ENCODE measurements at regions not wholly inside any gene's neighbourhood (a gene's known extent, or its start where the extent isn't known, plus 50 kb on each side); places are given as distances from the start of the nearest gene placed in this dataset.

DNA sequence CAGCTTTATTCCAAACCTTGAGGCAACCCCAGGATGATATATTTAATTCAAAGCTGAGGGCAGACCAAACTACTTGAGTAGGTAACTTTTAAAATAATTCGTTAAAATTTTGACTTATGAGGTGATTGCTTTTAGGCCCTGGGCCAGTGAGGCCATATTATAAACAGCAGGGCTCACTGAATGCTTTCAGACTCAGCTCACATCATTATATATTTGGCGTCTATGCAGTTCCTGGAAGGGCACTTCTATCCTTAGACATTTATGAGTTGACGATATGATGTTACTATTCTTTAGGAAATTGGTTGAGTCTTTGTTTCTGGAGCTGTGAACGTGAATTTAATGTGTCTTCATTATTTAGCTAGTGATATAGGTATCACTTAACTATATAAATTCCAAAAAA, 400.1 kb downstream of the PDHA2 start:
- Histone ChIP-seq H3K27ac (no peak overlapping the region), H3K27me3 (no peaks in the 10 kb centered on the region), H3K36me3 (no peaks in the 10 kb centered on the region), H3K4me1 (no peaks in the 10 kb centered on the region), H3K4me3 (no peak overlapping the region), H3K9me3 (no peaks in the 10 kb centered on the region)
- in situ Hi-C loops (cut with MboI; ENCODE audit: low sequenced_read_pairs in 4 of 4) (no loop called here), intact Hi-C loops (cut with DNase I; ENCODE audit: low total_unique reads) (no loop called here)
- DNase-seq (no peak), ATAC-seq (no peak)
- TF ChIP-seq, protein P1, sequence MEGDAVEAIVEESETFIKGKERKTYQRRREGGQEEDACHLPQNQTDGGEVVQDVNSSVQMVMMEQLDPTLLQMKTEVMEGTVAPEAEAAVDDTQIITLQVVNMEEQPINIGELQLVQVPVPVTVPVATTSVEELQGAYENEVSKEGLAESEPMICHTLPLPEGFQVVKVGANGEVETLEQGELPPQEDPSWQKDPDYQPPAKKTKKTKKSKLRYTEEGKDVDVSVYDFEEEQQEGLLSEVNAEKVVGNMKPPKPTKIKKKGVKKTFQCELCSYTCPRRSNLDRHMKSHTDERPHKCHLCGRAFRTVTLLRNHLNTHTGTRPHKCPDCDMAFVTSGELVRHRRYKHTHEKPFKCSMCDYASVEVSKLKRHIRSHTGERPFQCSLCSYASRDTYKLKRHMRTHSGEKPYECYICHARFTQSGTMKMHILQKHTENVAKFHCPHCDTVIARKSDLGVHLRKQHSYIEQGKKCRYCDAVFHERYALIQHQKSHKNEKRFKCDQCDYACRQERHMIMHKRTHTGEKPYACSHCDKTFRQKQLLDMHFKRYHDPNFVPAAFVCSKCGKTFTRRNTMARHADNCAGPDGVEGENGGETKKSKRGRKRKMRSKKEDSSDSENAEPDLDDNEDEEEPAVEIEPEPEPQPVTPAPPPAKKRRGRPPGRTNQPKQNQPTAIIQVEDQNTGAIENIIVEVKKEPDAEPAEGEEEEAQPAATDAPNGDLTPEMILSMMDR (IDR thresholded peaks at IDR 0.05 in 4 of 5, conservative IDR thresholded peaks at IDR 0.05 in 1 of 5): no peak
- TF ChIP-seq POLR2A (IDR thresholded peaks at IDR 0.05): no peak

DNA sequence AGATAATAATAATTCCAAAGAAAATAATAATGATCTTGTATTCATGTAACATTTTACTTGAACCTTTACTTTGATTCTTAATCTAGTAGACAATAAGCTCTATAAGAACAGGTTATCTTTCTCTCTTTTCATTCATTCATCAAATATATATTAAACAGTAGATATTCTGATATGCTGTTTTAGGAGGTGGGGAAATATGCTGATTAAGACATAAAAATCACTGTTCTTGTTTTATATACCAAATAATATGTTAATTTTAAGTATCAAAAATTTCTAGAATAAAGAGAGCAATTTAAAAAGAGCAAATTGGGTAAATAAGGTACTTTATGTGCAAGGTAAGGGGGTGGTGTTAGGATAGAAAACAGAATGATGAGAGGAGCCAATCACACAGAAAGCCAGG, 401.9 kb downstream of the PDHA2 start:
- H3K27me3 ChIP-seq: no peaks in the 10 kb centered on the region
- TF ChIP-seq, protein P1 (IDR thresholded peaks at IDR 0.05 in 4 of 5, conservative IDR thresholded peaks at IDR 0.05 in 1 of 5): no peak
- no peak for TF ChIP-seq POLR2A (IDR thresholded peaks at IDR 0.05)
- no peaks in the 10 kb centered on the region for H3K9me3 ChIP-seq
- no peak for ATAC-seq
- H3K4me3 ChIP-seq: no peak overlapping the region
- no peaks in the 10 kb centered on the region for H3K4me1 ChIP-seq
- no peaks in the 10 kb centered on the region for H3K36me3 ChIP-seq
- in situ Hi-C loops (cut with MboI; ENCODE audit: low sequenced_read_pairs in 4 of 4): no loop called here
- no peak for DNase-seq
- intact Hi-C loops (cut with DNase I; ENCODE audit: low total_unique reads): no loop called here
- no peak overlapping the region for H3K27ac ChIP-seq

DNA sequence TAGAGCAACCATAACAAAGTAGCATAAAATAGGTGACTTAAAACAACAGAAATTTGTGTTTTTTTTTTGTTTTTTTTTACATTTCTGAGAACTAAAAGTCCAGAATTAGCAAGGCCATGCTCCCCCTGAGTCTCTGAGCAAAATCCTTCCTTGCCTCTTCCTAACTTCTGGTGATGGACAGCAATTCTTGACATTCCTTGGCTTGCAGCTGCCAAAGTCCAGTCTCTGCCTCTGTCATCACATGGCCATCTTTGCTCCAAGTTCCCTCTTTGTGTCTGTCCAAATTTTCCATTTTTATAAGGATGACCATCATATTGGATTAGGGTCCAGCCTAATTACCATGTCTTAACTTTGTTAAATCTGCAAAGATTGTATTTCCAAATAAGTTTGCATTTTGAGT, 407.2 kb downstream of the PDHA2 start:
- ATAC-seq (no peak), DNase-seq (no peak)
- in situ Hi-C loops (cut with MboI; ENCODE audit: low sequenced_read_pairs in 4 of 4) (no loop called here), intact Hi-C loops (cut with DNase I; ENCODE audit: low total_unique reads) (no loop called here)
- no peak overlapping the region for H3K27ac ChIP-seq
- H3K9me3 ChIP-seq: no peaks in the 10 kb centered on the region
- H3K27me3 ChIP-seq: no peaks in the 10 kb centered on the region
- no peak for TF ChIP-seq POLR2A (IDR thresholded peaks at IDR 0.05)
- TF ChIP-seq, protein P1 (IDR thresholded peaks at IDR 0.05 in 4 of 5, conservative IDR thresholded peaks at IDR 0.05 in 1 of 5): no peak
- H3K4me1 ChIP-seq: no peaks in the 10 kb centered on the region
- H3K36me3 ChIP-seq: no peaks in the 10 kb centered on the region
- no peak overlapping the region for H3K4me3 ChIP-seq

DNA sequence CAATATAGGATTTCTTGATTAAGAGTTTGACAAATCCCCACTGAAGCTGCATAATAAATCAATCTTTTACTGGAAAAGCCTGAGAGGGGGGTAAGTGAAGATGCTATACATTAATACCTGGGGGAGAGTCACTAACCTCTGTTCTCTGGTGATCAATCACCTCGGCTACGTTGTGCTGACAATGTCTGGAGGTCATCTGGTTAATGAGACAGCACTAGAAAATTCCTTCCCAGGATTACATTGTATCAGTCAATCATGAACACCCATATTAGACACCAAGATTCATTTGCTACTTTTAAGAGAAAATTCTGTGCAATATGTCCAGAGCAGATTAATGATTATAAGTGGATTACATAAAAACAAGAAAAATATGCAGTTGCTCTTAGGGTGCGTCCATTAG, 408.3 kb downstream of the PDHA2 start:
- no peak for TF ChIP-seq POLR2A (IDR thresholded peaks at IDR 0.05)
- TF ChIP-seq, protein P1 (IDR thresholded peaks at IDR 0.05 in 4 of 5, conservative IDR thresholded peaks at IDR 0.05 in 1 of 5): no peak
- Histone ChIP-seq H3K9me3 (no peaks in the 10 kb centered on the region), H3K4me3 (no peak overlapping the region), H3K27me3 (no peaks in the 10 kb centered on the region), H3K27ac (no peak overlapping the region), H3K36me3 (no peaks in the 10 kb centered on the region), H3K4me1 (no peaks in the 10 kb centered on the region)
- in situ Hi-C loops (cut with MboI; ENCODE audit: low sequenced_read_pairs in 4 of 4) (no loop called here), intact Hi-C loops (cut with DNase I; ENCODE audit: low total_unique reads) (no loop called here)
- DNase-seq: no peak
- ATAC-seq: no peak

DNA sequence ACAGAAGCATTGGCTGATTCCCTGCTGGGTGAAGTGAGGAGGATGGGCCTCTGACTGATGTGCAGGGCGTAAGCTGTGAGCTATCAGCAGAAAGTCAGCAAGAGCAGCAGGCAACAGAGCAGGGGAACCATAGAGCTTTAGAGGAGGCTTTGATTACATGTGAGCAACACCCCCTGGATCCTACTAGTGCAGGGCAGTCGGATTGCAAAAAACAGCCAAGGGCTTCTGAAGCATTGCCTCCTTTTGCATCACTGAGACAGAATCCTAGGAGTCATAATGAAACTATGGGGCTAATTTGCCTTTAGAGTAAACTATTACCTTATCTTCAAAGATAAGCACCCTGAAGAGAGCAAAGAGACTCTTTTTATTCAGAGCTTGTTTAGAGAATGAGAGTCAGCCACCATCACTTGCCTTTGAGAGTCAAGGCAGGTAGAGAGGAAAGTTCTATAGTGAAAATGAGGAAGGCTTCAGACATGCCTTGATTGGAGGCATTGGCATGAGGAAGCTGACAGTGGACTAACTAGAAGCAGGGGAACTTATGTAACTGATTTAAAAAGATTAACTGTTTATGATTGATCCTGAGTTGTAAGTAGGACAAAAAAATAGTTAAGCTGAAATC, 420.3 kb downstream of the PDHA2 start:
- in situ Hi-C loops (cut with MboI; ENCODE audit: low sequenced_read_pairs in 4 of 4) (no loop called here), intact Hi-C loops (cut with DNase I; ENCODE audit: low total_unique reads) (no loop called here)
- H3K4me1 ChIP-seq: no peaks in the 10 kb centered on the region
- no peaks in the 10 kb centered on the region for H3K36me3 ChIP-seq
- H3K4me3 ChIP-seq: no peak overlapping the region
- ATAC-seq (no peak), DNase-seq (no peak)
- TF ChIP-seq POLR2A (IDR thresholded peaks at IDR 0.05): no peak
- TF ChIP-seq, protein P1 (IDR thresholded peaks at IDR 0.05 in 4 of 5, conservative IDR thresholded peaks at IDR 0.05 in 1 of 5): no peak
- H3K9me3 ChIP-seq: no peaks in the 10 kb centered on the region
- no peaks in the 10 kb centered on the region for H3K27me3 ChIP-seq
- no peak overlapping the region for H3K27ac ChIP-seq
